ENCODE measurements at regions not wholly inside any gene's neighbourhood (a gene's known extent, or its start where the extent isn't known, plus 50 kb on each side); places are given as distances from the start of the nearest gene placed in this dataset.

GRCh38 chr7:120028636-120029035, 244.3 kb upstream of the KCND2 start:
- TF ChIP-seq POLR2A (IDR thresholded peaks at IDR 0.05) (no peak), CTCF (IDR thresholded peaks at IDR 0.05 in 4 of 5, conservative IDR thresholded peaks at IDR 0.05 in 1 of 5) (no peak)

Measured in gastrocnemius medialis (tissue), 4 donors.